SH-SY5Y (cell line): ENCODE measurements at regions not wholly inside any gene's neighbourhood (a gene's known extent, or its start where the extent isn't known, plus 50 kb on each side); places are given as distances from the start of the nearest gene placed in this dataset.

Experiments
- GATA2 ChIP-seq: IDR thresholded peaks from 2 replicates; pipeline ENCODE4 v1.6.1; 2011; ENCODE audit warnings: mild to moderate bottlenecking, low read depth, low read length
- GATA3 ChIP-seq: IDR thresholded peaks from 2 replicates; pipeline ENCODE4 v1.6.1; 2011; ENCODE audit warnings: low read depth, mild to moderate bottlenecking, low read length, moderate library complexity

DNA sequence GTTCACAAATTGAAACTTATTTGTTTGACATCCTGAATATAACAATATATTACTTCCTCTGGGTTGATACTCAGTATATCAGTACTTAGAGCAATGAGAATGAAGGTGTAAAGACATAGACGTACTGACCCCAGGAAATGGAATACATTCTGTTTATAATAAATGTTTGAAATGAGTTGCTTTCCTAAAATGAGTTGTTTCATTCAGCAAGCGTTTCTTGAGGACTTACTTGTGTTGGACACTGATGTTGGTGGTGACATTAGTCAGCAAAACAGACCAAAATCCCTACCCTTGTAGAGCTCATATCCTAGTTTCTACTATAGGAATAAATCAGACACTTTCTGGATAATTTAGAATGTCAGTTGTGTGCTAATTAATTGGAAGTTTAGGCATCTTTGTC is 184.3 kb downstream of the ZDHHC21 start:
- TF ChIP-seq GATA2, result no peak
- no peak for TF ChIP-seq GATA3
